Endothelial cell of umbilical vein (primary cell): ENCODE measurements at regions not wholly inside any gene's neighbourhood (a gene's known extent, or its start where the extent isn't known, plus 50 kb on each side); places are given as distances from the start of the nearest gene placed in this dataset.

Source experiments
- EZH2 ChIP-seq: IDR thresholded peaks from 2 replicates; pipeline ENCODE4 v1.6.1; 2012; ENCODE audit warnings: borderline replicate concordance, low read depth, mild to moderate bottlenecking, moderate library complexity, low read length, inconsistent platforms; ENCODE audit not compliant: severe bottlenecking
- FOS ChIP-seq: IDR thresholded peaks from 2 replicates; pipeline ENCODE4 v1.6.1; 2011; ENCODE audit warnings: mild to moderate bottlenecking, low read length, moderate library complexity, borderline replicate concordance; ENCODE audit not compliant: insufficient read depth
- JUN ChIP-seq: IDR thresholded peaks from 2 replicates; pipeline ENCODE4 v1.6.1; 2011; ENCODE audit warnings: borderline replicate concordance, low read depth; ENCODE audit not compliant: insufficient read length, insufficient read depth
- MYC ChIP-seq: IDR thresholded peaks from one replicate; pipeline ENCODE4 v1.6.1; 2011; ENCODE audit warnings: mild to moderate bottlenecking, low read depth, low read length
- POLR2A ChIP-seq: IDR thresholded peaks from 2 replicates; pipeline ENCODE4 v1.6.1; 2012; ENCODE audit warnings: low read depth, mild to moderate bottlenecking, control low read depth, low read length
- POLR2AphosphoS5 ChIP-seq: IDR thresholded peaks from 2 replicates; pipeline ENCODE4 v1.6.1; 2012; ENCODE audit warnings: low read depth, mild to moderate bottlenecking, control low read depth, low read length, moderate library complexity; ENCODE audit not compliant: insufficient read depth
- TF ChIP-seq, protein P1 (sequence below), 2 donors: IDR thresholded peaks; 1 replicate in 1 of 2; 2 replicates in 1 of 2; pipeline ENCODE4 v1.5.1; 2011; ENCODE audit warnings: low read length in 2 of 2, mild to moderate bottlenecking in 2 of 2, moderate library complexity in 2 of 2, control low read depth in 1 of 2, inconsistent platforms in 1 of 2, low read depth in 1 of 2; ENCODE audit not compliant: insufficient read depth in 1 of 2; ENCODE audit errors: extremely low read depth in 1 of 2

DNA sequence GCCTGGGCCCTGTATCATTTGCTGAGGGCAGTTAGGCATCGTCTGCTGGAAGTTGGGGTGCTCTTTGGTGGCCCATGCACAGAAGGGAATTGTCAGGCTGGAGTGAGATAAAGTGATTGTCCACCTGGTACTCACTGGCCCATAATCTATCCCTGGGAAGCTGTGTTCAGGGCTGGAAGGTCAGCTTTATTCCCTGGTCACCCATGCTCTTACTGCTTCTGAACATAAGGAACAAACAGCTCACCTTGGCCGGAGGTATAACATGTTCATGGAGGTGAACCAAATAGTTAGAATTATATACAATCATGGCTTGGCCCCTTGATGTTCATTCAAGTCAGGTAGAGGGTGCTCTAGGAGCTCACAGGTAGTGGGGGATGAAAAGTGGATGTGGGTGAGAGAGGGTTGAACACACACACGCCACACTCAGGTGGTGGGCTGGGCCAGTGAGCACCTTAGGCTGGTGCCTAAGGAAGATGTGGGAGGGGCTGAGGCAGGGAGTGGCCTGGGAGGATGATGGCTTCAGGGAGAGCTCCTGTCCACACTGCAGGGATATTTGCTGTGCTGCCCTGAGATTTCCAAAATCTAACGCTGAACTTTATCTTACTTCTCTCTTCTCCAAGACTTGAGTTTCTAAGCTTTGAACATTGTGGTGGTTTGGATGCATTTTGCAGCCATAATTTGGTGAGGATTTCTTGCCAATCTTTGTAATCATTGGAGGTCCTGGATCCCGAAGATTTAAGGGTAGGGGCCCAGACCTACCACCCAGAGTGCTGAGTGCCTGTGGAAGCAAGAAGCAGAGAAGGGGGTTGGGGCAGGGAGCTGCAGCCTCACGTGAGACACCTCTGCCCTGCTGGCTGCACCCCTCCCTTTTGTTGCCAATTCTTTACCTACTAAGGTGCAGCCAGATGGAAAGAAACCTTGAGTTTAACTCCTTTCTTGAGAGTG lies 420.6 kb downstream of the ZNF536 start:
- TF ChIP-seq EZH2 (no peak), POLR2A (no peak), MYC (no peak), JUN (no peak), POLR2AphosphoS5 (no peak), FOS (no peak)
- TF ChIP-seq, protein P1, sequence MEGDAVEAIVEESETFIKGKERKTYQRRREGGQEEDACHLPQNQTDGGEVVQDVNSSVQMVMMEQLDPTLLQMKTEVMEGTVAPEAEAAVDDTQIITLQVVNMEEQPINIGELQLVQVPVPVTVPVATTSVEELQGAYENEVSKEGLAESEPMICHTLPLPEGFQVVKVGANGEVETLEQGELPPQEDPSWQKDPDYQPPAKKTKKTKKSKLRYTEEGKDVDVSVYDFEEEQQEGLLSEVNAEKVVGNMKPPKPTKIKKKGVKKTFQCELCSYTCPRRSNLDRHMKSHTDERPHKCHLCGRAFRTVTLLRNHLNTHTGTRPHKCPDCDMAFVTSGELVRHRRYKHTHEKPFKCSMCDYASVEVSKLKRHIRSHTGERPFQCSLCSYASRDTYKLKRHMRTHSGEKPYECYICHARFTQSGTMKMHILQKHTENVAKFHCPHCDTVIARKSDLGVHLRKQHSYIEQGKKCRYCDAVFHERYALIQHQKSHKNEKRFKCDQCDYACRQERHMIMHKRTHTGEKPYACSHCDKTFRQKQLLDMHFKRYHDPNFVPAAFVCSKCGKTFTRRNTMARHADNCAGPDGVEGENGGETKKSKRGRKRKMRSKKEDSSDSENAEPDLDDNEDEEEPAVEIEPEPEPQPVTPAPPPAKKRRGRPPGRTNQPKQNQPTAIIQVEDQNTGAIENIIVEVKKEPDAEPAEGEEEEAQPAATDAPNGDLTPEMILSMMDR (IDR thresholded peaks at IDR 0.05; ENCODE audit: extremely low read depth in 1 of 2, insufficient read depth in 1 of 2, low read depth in 1 of 2, low read length in 2 of 2) = no peak
